Keratinocyte (primary cell): ENCODE measurements at regions not wholly inside any gene's neighbourhood (a gene's known extent, or its start where the extent isn't known, plus 50 kb on each side); places are given as distances from the start of the nearest gene placed in this dataset.

Source experiments
- CTCF ChIP-seq, 3 experiments: IDR thresholded peaks in 1 of 3; conservative IDR thresholded peaks in 1 of 3; optimal IDR thresholded peaks in 1 of 3; 2 replicates in 2 of 3; 3 replicates in 1 of 3; pipeline versions ENCODE3 to v1.5.1; 2011; ENCODE audit warnings: low read length in 3 of 3, mild to moderate bottlenecking in 3 of 3, moderate library complexity in 2 of 3, control low read depth in 1 of 3, inconsistent platforms in 1 of 3; ENCODE audit not compliant: insufficient read depth in 2 of 3; ENCODE audit errors: extremely low read depth in 1 of 3
- EZH2 ChIP-seq: IDR thresholded peaks from one replicate; pipeline ENCODE4 v1.6.1; 2012; ENCODE audit warnings: inconsistent platforms, mild to moderate bottlenecking, low read length, moderate library complexity

GRCh38 chrX:3407121-3407520 is 60.7 kb upstream of the MXRA5 start:
- no peak for TF ChIP-seq CTCF (optimal IDR thresholded peaks at IDR 0.05 in 1 of 3, IDR thresholded peaks at IDR 0.05 in 1 of 3, conservative IDR thresholded peaks at IDR 0.05 in 1 of 3; ENCODE audit: extremely low read depth in 1 of 3, insufficient read depth in 2 of 3, low read length in 3 of 3)
- TF ChIP-seq EZH2: no peak
